ENCODE measurements at regions not wholly inside any gene's neighbourhood (a gene's known extent, or its start where the extent isn't known, plus 50 kb on each side); places are given as distances from the start of the nearest gene placed in this dataset.

DNA sequence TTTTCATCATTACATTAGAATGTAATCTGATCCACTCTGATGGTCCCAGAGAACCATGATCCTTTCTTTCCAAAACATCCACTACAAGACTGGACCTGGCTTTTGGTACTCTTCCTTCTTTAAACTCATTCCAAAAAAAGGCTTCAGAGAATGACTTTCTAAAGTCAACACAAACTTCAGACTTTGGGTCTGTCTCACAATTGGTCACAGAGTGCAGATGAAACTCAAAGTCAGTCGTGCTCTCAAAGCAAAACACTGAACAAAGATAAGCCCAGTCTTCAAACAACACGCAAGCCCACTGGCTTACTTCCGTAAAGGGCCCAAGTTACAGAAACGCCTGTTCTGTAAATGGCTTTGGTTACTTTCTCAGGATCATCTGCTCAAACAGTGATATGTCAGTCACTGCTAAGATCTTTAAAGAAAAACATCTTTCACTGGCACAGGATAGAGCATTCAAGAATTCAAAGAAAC is 250.9 kb upstream of the MKLN1 start:
- TF ChIP-seq POLR2A (IDR thresholded peaks at IDR 0.05; ENCODE audit: low read depth) = no peak
- no peak for TF ChIP-seq CTCF (IDR thresholded peaks at IDR 0.05)

All from esophagus muscularis mucosa (tissue), 3 donors.